ENCODE measurements at regions not wholly inside any gene's neighbourhood (a gene's known extent, or its start where the extent isn't known, plus 50 kb on each side); places are given as distances from the start of the nearest gene placed in this dataset.

- no peak for TF ChIP-seq POLR2A (IDR thresholded peaks at IDR 0.05)
- TF ChIP-seq, protein P1, sequence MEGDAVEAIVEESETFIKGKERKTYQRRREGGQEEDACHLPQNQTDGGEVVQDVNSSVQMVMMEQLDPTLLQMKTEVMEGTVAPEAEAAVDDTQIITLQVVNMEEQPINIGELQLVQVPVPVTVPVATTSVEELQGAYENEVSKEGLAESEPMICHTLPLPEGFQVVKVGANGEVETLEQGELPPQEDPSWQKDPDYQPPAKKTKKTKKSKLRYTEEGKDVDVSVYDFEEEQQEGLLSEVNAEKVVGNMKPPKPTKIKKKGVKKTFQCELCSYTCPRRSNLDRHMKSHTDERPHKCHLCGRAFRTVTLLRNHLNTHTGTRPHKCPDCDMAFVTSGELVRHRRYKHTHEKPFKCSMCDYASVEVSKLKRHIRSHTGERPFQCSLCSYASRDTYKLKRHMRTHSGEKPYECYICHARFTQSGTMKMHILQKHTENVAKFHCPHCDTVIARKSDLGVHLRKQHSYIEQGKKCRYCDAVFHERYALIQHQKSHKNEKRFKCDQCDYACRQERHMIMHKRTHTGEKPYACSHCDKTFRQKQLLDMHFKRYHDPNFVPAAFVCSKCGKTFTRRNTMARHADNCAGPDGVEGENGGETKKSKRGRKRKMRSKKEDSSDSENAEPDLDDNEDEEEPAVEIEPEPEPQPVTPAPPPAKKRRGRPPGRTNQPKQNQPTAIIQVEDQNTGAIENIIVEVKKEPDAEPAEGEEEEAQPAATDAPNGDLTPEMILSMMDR (IDR thresholded peaks at IDR 0.05), result no peak
Observed at GRCh38 chr9:17996728-17997127, 417.9 kb downstream of the SH3GL2 start.

Data from heart left ventricle (tissue), 13 donors.